ENCODE measurements at regions not wholly inside any gene's neighbourhood (a gene's known extent, or its start where the extent isn't known, plus 50 kb on each side); places are given as distances from the start of the nearest gene placed in this dataset.

DNA sequence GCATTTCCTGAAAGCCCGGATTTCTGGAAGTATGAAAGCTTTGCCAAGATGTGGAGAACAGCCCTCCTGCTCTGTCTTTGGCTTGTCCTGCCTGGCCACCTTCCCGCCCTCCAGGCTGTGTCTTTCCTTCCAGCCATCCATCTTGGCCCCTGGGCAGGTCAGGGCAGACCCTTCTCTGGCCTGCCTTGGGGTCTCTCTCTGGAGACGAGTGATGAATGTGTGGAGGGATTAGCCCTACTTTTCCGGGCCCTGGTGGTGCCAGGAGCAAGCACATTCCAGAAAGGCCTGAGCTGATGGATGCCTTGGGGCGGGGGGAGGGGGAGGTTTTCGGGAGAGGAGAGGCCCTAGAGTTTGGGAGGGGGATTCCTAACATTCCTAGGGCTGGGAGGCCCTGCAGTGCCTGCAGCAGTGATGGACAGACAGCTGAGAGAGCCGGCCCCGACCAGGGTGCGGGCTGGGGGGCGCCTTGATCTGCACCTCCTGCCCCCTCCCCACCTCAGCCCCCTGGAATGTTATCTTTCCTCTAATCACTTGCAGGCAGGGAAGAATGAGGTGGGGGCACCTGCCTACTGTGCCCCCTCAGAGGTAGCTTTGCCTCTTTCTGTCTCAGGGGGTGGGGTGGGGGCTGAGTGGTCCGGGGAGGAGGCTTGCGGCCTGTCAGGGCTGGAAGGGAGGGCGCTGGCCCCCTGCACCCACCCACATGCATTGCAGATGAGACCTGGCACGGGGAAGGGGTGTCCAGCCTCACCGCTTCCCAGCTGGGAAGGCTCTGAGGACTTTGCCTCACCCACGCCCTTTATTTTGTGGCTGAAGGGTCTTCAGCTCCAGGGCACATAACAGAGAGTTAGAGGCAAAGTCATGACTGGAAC, 156.2 kb downstream of the DDX1 start:
- TF ChIP-seq, protein P1, sequence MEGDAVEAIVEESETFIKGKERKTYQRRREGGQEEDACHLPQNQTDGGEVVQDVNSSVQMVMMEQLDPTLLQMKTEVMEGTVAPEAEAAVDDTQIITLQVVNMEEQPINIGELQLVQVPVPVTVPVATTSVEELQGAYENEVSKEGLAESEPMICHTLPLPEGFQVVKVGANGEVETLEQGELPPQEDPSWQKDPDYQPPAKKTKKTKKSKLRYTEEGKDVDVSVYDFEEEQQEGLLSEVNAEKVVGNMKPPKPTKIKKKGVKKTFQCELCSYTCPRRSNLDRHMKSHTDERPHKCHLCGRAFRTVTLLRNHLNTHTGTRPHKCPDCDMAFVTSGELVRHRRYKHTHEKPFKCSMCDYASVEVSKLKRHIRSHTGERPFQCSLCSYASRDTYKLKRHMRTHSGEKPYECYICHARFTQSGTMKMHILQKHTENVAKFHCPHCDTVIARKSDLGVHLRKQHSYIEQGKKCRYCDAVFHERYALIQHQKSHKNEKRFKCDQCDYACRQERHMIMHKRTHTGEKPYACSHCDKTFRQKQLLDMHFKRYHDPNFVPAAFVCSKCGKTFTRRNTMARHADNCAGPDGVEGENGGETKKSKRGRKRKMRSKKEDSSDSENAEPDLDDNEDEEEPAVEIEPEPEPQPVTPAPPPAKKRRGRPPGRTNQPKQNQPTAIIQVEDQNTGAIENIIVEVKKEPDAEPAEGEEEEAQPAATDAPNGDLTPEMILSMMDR (IDR thresholded peaks at IDR 0.05), result no peak
- TF ChIP-seq EP300 (IDR thresholded peaks at IDR 0.05) (no peak), POLR2A (IDR thresholded peaks at IDR 0.05) (no peak), POLR2AphosphoS5 (IDR thresholded peaks at IDR 0.05) (no peak)
- no peaks in the 10 kb centered on the region for H3K36me3 ChIP-seq
- no peaks in the 10 kb centered on the region for H3K9me3 ChIP-seq
- no peak overlapping the region for H3K4me3 ChIP-seq
- 56 to 65% (median 62%) methylated on average over 9 to 16 of the region's 16 CpGs for WGBS, 5 donors
- DNase-seq, result peak in 1 of 2 donors; percentile 59
- intact Hi-C loops (cut with DNase I; ENCODE audit: low total_unique reads), result no loop called here
- no peak overlapping the region for H3K27ac ChIP-seq
- H3K4me1 ChIP-seq, result peaks cover 0 to 30% (median 18%) of the 10 kb centered on the region in 4 donors
- peaks cover 0 to 4% (median 0%) of the 10 kb centered on the region in 3 donors for H3K27me3 ChIP-seq

DNA sequence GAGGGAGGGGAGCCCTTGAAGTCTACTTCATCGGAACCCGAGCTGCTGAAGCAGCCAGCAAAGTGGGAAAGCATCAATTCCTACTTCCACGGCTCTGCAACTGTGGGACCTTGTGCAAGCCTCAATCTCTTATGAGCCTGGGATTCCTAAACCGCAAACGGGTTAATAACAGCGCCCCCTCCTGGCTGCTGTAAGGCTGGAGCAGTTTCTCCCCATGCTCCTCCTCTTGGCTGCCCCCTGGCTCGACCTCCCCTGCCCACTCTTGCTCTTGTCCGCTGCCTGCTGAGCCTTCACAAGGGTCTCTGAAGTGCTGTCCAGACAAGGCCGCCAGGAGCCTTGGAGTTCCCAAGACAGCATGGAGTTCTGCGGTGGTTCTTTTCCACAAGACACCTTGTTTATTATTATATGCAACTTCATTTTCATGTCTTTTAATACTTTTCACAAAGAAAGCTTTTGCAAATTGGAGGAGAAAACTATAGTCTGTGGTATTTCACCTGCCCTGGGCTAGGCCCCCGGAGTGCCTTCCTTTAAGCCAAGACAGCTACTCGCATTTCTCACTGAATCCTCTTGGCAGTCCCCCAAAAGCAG, 157.2 kb downstream of the DDX1 start:
- H3K9me3 ChIP-seq, result no peaks in the 10 kb centered on the region
- H3K4me1 ChIP-seq, result peaks cover 0 to 30% (median 18%) of the 10 kb centered on the region in 4 donors
- no peak overlapping the region for H3K4me3 ChIP-seq
- no peaks in the 10 kb centered on the region for H3K36me3 ChIP-seq
- DNase-seq, result peak; percentile 35 to 46
- WGBS, 5 donors, result 70 to 81% (median 76%) methylated on average over 12 of the region's 12 CpGs
- H3K27ac ChIP-seq, result no peak overlapping the region
- TF ChIP-seq EP300 (IDR thresholded peaks at IDR 0.05), result no peak
- TF ChIP-seq, protein P1 (IDR thresholded peaks at IDR 0.05), result peak in 2 of 7 experiments; percentile 10 to 18
- intact Hi-C loops (cut with DNase I; ENCODE audit: low total_unique reads), result no loop called here
- peaks cover 0 to 4% (median 0%) of the 10 kb centered on the region in 3 donors for H3K27me3 ChIP-seq

DNA sequence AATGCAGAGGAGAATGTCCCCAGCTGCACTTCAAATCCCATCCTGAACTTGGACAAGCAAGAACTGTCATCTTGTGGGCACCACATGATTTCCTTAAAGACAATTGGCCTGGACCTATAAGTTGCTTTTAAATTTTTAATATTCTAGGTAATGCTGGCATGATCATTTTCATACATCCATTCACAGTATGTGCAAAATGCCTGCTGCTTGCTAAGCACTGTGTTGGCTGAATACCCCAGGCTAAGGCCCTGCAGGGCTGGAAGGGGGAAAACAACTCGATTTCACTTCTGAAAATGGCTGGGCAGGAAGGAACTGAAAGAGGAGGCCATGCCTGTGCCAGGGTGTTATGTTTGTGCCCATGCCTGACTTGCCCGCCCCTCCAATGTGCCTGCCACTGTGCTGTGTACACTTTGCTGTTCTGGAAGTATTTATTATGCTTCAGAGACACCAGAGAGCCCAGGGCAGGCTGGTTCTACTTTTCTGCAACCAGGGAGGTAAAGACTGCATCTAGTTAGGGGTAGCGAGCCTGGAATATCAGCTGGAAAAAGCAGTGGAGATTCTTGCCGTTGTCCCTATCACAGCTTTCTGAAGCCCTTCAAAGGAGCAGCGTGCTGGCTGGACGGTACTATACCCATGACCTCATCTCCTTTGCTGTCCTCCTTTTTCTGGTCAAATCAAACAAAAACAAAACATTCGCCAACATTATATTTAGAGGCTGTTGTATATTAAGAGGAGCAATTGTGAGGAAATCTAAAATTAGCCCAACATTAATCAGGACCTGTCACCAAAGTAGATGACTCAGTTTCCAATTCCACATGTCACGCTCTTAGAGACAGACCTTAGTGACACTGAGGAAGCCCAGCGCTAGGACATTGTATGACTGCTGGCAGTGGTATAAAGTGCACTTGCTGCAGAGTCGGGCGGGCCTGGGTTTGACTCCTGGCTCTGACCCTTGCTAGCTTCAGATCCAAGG, 158.1 kb downstream of the DDX1 start:
- intact Hi-C loops (cut with DNase I; ENCODE audit: low total_unique reads), result no loop called here
- 58 to 71% (median 65%) methylated on average over 10 to 11 of the region's 11 CpGs for WGBS, 5 donors
- H3K27me3 ChIP-seq, result peaks cover 0 to 4% (median 0%) of the 10 kb centered on the region in 3 donors
- no peaks in the 10 kb centered on the region for H3K9me3 ChIP-seq
- H3K36me3 ChIP-seq, result no peaks in the 10 kb centered on the region
- peaks cover 0 to 30% (median 18%) of the 10 kb centered on the region in 4 donors for H3K4me1 ChIP-seq
- H3K4me3 ChIP-seq, result no peak overlapping the region
- no peak for DNase-seq
- no peak for TF ChIP-seq POLR2A (IDR thresholded peaks at IDR 0.05)
- peak in 1 of 3 donors; percentile 10 for TF ChIP-seq POLR2AphosphoS5 (IDR thresholded peaks at IDR 0.05)
- TF ChIP-seq, protein P1 (IDR thresholded peaks at IDR 0.05), result no peak
- peak overlapping the region in 1 of 5 donors; percentile 2 for H3K27ac ChIP-seq

DNA sequence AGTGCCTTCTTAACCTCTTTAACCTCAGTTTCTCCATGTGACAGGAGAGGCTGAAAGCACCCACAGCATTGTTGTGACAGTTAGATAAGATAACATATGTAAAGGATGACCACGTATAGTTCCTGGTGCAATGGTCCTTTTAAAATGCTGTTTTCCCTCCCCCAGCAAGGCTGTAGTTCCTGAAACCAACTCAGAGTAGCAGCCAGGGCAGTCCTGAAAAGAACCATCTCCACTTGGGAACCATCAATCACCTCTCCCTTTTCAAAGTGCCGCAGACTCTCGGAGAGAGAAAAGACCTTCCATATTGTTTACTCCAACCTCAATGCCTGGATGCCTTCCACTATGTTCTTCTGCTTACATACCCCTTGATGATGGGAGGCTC, 158.8 kb downstream of the DDX1 start:
- TF ChIP-seq, protein P1 (IDR thresholded peaks at IDR 0.05), result no peak
- TF ChIP-seq EP300 (IDR thresholded peaks at IDR 0.05) (no peak), POLR2A (IDR thresholded peaks at IDR 0.05) (no peak), POLR2AphosphoS5 (IDR thresholded peaks at IDR 0.05) (no peak)
- H3K27ac ChIP-seq, result no peak overlapping the region
- H3K27me3 ChIP-seq, result peaks cover 0 to 4% (median 0%) of the 10 kb centered on the region in 3 donors
- H3K4me1 ChIP-seq, result peaks cover 0 to 30% (median 16%) of the 10 kb centered on the region in 4 donors
- 60 to 80% (median 67%) methylated on average over 3 of the region's 3 CpGs for WGBS, 5 donors
- intact Hi-C loops (cut with DNase I; ENCODE audit: low total_unique reads), result no loop called here
- DNase-seq, result no peak
- H3K4me3 ChIP-seq, result no peak overlapping the region
- no peaks in the 10 kb centered on the region for H3K36me3 ChIP-seq
- H3K9me3 ChIP-seq, result no peaks in the 10 kb centered on the region
